Right atrium auricular region (tissue), 2 donors: ENCODE measurements at regions not wholly inside any gene's neighbourhood (a gene's known extent, or its start where the extent isn't known, plus 50 kb on each side); places are given as distances from the start of the nearest gene placed in this dataset.

Source experiments
- DNase-seq: peaks from one replicate; pipeline ENCODE4 v3.0.0-alpha.2; 2019; ENCODE audit warnings: low spot score
- H3K27ac ChIP-seq, 2 donors: fragments of 200-600 bp; sonication (generic); 1 replicate in 1 of 2; 2 replicates in 1 of 2; pipeline ENCODE4 v1.5.1; 2016 to 2019
- H3K27me3 ChIP-seq, 2 donors: fragments of 200-600 bp; sonication (generic); one replicate each; pipeline versions ENCODE4 v1.5.1 to v1.6.0; 2017 to 2019
- H3K36me3 ChIP-seq: fragments of 200-600 bp; sonication (generic); one replicate; pipeline ENCODE4 v1.5.1; 2016
- H3K4me1 ChIP-seq, 2 donors: fragments of 200-600 bp; sonication (generic); one replicate each; pipeline versions ENCODE4 v1.5.1 to v1.6.0; 2017 to 2019
- H3K4me3 ChIP-seq, 2 donors: fragments of 200-600 bp; sonication (generic); 1 replicate in 1 of 2; 2 replicates in 1 of 2; pipeline ENCODE4 v1.5.1; 2017 to 2019; ENCODE audit warnings: mild to moderate bottlenecking in 1 of 2, moderate library complexity in 1 of 2
- H3K9me3 ChIP-seq, 2 donors: fragments of 200-600 bp; sonication (generic); one replicate each; pipeline ENCODE4 v1.5.1; 2019
- CTCF ChIP-seq, 2 donors: fragments of 200-600 bp; sonication (generic); IDR thresholded peaks; one replicate each; pipeline ENCODE4 v1.5.1; 2019; ENCODE audit warnings: antibody characterized with exemption in 2 of 2

DNA sequence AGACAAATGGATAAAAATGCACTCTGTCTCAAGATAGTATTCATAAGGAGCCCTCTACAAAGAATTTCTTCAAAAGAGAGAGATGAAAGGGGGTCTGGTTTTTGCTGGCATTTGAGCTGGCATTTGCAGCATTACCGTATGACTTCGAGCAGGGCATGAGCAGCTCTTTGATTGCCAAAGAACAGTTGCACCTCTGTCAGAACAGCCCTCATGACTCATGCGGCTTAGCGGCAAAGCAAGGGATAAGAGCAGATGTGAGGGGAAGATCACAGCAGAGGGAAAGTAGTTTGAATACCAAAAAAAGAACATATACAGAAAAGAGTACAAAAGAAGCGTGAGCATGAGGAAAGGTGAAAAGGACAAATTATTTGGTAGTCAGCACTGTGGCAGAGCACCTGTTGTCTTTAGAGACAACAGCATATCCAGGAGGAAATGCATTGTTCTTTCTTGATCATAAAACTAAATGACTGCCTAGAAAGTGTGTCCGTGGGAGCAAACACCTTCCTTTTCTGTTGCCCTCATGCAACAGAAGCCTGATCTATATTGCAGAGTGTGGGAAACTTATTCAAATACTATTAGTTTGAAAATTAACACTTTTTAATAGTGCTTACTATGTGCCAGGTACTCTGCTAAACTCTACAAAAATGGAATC lies 80.5 kb upstream of the SLC24A5 start:
- H3K9me3 ChIP-seq, result peaks cover 0 to 8% of the 10 kb centered on the region in 2 donors
- no peaks in the 10 kb centered on the region for H3K4me1 ChIP-seq
- H3K27me3 ChIP-seq, result no peaks in the 10 kb centered on the region
- H3K27ac ChIP-seq, result no peak overlapping the region
- TF ChIP-seq CTCF (IDR thresholded peaks at IDR 0.05), result no peak
- DNase-seq, result no peak
- H3K36me3 ChIP-seq, result no peaks in the 10 kb centered on the region
- no peak overlapping the region for H3K4me3 ChIP-seq

- H3K36me3 ChIP-seq, result no peaks in the 10 kb centered on the region
- no peaks in the 10 kb centered on the region for H3K27me3 ChIP-seq
- no peak for DNase-seq
- no peaks in the 10 kb centered on the region for H3K4me1 ChIP-seq
- no peak overlapping the region for H3K27ac ChIP-seq
- no peak overlapping the region for H3K4me3 ChIP-seq
- H3K9me3 ChIP-seq, result peaks cover 0 to 8% of the 10 kb centered on the region in 2 donors
- no peak for TF ChIP-seq CTCF (IDR thresholded peaks at IDR 0.05)
Measured at GRCh38 chr15:48041454-48041853, 79.3 kb upstream of the SLC24A5 start.

DNA sequence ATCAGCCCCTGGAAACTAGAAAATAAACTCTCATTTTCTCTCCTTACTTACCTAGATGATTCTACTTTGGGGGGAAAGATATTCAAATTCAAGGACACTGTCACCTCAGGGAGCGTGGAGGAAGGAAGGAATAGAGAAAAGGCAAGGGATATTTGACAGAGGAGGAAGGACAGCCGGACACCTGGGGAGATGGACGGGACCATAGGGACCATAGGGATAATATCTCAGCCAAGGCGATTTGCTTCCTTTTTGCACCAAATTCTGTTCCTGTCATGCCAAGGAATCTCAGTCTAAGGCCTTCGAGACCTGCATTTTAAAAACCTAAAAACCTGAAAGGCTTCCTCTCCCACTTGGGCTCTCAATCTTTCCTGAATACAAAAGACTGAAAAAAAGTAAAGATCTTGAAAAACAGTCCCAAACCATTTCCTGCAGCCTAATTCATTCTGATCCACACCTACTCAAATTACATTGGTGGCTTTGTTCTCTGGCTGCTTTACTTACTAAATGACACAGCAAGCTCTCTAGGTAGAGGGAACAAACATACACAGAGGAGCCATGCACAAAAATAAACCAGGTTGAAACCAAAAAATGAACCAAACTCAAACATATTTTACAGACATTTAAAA lies 73.9 kb upstream of the SLC24A5 start:
- Histone ChIP-seq H3K36me3 (no peaks in the 10 kb centered on the region), H3K4me3 (no peak overlapping the region), H3K27ac (no peak overlapping the region), H3K4me1 (no peaks in the 10 kb centered on the region), H3K9me3 (no peaks in the 10 kb centered on the region), H3K27me3 (no peaks in the 10 kb centered on the region)
- no peak for TF ChIP-seq CTCF (IDR thresholded peaks at IDR 0.05)
- DNase-seq, result no peak

DNA sequence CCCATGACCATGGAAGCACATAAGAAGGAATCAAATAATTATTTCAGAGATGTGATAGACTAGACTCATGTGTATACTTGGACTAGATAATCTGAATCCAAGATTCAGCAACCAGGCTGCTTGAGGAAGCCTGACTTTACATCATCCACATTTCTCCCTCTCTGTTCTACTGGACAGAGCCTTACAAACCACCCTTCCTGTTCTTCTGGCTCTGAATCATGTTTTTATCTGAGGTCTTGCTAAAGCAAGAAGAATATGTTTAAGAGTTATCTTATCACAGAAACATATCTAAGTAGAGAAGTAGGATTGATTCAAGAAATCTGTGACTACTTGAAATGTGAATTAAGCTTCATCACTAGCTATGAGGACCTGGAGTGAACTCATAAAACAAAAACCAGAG lies 71.1 kb upstream of the SLC24A5 start:
- H3K4me1 ChIP-seq, result no peaks in the 10 kb centered on the region
- no peak for TF ChIP-seq CTCF (IDR thresholded peaks at IDR 0.05)

DNA sequence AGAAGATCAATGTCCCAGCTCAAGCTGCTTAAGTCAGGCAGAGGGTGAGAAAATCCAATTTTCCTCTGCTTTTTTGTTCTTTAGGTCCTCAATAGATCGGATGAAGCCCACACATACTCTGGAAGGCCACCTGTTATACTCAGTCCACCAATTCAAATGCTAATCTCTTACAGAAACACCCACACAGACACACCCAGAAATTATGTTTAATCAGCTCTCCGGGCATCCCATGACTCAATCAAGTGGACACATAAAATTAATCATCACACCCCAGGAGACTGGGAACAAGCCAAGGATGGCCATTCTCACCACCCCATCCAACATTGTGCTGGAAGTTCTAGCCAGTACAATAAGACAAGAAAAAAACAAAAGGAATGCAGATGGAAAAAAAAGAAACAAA lies 67.8 kb upstream of the SLC24A5 start:
- H3K9me3 ChIP-seq, result no peaks in the 10 kb centered on the region
- H3K36me3 ChIP-seq, result no peaks in the 10 kb centered on the region
- no peak for DNase-seq
- no peaks in the 10 kb centered on the region for H3K27me3 ChIP-seq
- H3K4me1 ChIP-seq, result no peaks in the 10 kb centered on the region
- H3K27ac ChIP-seq, result no peak overlapping the region
- TF ChIP-seq CTCF (IDR thresholded peaks at IDR 0.05), result no peak
- H3K4me3 ChIP-seq, result no peak overlapping the region

More for the DNA sequence above, 71.1 kb upstream of the SLC24A5 start:
- DNase-seq, result no peak
- Histone ChIP-seq H3K4me3 (no peak overlapping the region), H3K36me3 (no peaks in the 10 kb centered on the region), H3K27me3 (no peaks in the 10 kb centered on the region), H3K27ac (no peak overlapping the region), H3K9me3 (no peaks in the 10 kb centered on the region)

GRCh38 chr15:48058371-48058770 lies 62.4 kb upstream of the SLC24A5 start:
- Histone ChIP-seq H3K4me3 (no peak overlapping the region), H3K27ac (no peak overlapping the region), H3K27me3 (no peaks in the 10 kb centered on the region), H3K9me3 (no peaks in the 10 kb centered on the region), H3K4me1 (no peaks in the 10 kb centered on the region), H3K36me3 (no peaks in the 10 kb centered on the region)
- no peak for TF ChIP-seq CTCF (IDR thresholded peaks at IDR 0.05)
- DNase-seq, result no peak
